Vagina (tissue), 2 donors: ENCODE measurements at regions not wholly inside any gene's neighbourhood (a gene's known extent, or its start where the extent isn't known, plus 50 kb on each side); places are given as distances from the start of the nearest gene placed in this dataset.

Experiments used
- POLR2A ChIP-seq, 2 donors: fragments of 450-650 bp; IDR thresholded peaks; one replicate each; pipeline ENCODE4 v1.6.1; 2017; ENCODE audit warnings: antibody characterized with exemption in 2 of 2, mild to moderate bottlenecking in 2 of 2, moderate library complexity in 2 of 2
- POLR2AphosphoS5 ChIP-seq, 2 donors: sonication (generic); formaldehyde crosslinking; IDR thresholded peaks; one replicate each; pipeline ENCODE4 v1.9.0; 2017; ENCODE audit warnings: antibody characterized with exemption in 2 of 2, mild to moderate bottlenecking in 2 of 2, low read depth in 1 of 2; ENCODE audit not compliant: insufficient read depth in 1 of 2
- TF ChIP-seq, protein P1 (sequence below), 3 experiments: fragments of 450-650 bp in 2 of 3; fragments of 200-600 bp in 1 of 3; sonication (generic) in 1 of 3; IDR thresholded peaks; one replicate each; pipeline ENCODE4 v1.5.1; 2017 to 2019; ENCODE audit warnings: antibody characterized with exemption in 3 of 3, mild to moderate bottlenecking in 2 of 3, moderate library complexity in 2 of 3

DNA sequence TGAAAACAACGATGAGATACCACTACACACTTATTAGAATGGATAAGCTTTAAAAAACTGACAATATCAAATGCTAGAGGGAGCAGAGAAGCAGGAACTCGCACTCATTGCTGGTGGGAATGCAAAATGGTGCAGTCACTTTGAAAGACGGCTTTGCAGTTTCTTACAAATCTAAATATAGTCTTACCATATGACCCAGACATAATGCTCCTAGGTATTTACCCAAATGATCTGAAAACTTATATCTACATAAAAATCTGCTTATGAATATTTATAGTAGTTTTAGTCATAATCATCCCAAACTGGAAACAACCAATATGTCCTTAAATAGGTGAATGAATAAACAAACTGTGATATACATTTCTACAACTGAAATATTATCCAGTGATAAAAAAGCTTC lies 430.9 kb downstream of the MATN1 start:
- TF ChIP-seq, protein P1, sequence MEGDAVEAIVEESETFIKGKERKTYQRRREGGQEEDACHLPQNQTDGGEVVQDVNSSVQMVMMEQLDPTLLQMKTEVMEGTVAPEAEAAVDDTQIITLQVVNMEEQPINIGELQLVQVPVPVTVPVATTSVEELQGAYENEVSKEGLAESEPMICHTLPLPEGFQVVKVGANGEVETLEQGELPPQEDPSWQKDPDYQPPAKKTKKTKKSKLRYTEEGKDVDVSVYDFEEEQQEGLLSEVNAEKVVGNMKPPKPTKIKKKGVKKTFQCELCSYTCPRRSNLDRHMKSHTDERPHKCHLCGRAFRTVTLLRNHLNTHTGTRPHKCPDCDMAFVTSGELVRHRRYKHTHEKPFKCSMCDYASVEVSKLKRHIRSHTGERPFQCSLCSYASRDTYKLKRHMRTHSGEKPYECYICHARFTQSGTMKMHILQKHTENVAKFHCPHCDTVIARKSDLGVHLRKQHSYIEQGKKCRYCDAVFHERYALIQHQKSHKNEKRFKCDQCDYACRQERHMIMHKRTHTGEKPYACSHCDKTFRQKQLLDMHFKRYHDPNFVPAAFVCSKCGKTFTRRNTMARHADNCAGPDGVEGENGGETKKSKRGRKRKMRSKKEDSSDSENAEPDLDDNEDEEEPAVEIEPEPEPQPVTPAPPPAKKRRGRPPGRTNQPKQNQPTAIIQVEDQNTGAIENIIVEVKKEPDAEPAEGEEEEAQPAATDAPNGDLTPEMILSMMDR (IDR thresholded peaks at IDR 0.05), result no peak
- TF ChIP-seq POLR2AphosphoS5 (IDR thresholded peaks at IDR 0.05; ENCODE audit: insufficient read depth in 1 of 2, low read depth in 1 of 2), result no peak
- TF ChIP-seq POLR2A (IDR thresholded peaks at IDR 0.05), result no peak
